MCF 10A (cell line): ENCODE measurements at regions not wholly inside any gene's neighbourhood (a gene's known extent, or its start where the extent isn't known, plus 50 kb on each side); places are given as distances from the start of the nearest gene placed in this dataset.

Experiments
- BruUV-seq: library from RNA; stranded (reverse); fragments of 400-500 nt; replicated peaks from 2 replicates; lab custom pipeline; 2021; lab: Mats Ljungman, UMichigan
- CTCF ChIA-PET: fragments of 300-600 bp; sonication (Branson Sonifier 250); formaldehyde crosslinking; extraction: SDS; loops from one replicate; lab custom pipeline; 2021; ENCODE audit warnings: antibody characterized with exemption, inconsistent platforms; lab: Yijun Ruan, JAX
- POLR2A ChIA-PET: fragments of 300-600, 350-650 bp; sonication (Branson Sonifier 250); formaldehyde crosslinking; extraction: SDS; loops from one replicate; lab custom pipeline; 2020; ENCODE audit warnings: antibody characterized with exemption, inconsistent platforms; lab: Yijun Ruan, JAX
- DNase-seq: peaks from one replicate; pipeline ENCODE4 v3.0.0-alpha.2; 2018; ENCODE audit not compliant: unreplicated experiment
- H3K27ac Mint-ChIP-seq: one replicate; pipeline ENCODE4 v1.8.0; 2022; ENCODE audit warnings: mild to moderate bottlenecking, low read depth, mixed read lengths; ENCODE audit not compliant: unreplicated experiment
- H3K27me3 Mint-ChIP-seq: one replicate; pipeline ENCODE4 v1.8.0; 2022; ENCODE audit warnings: mixed read lengths; ENCODE audit not compliant: insufficient read depth, unreplicated experiment
- H3K36me3 Mint-ChIP-seq: one replicate; pipeline ENCODE4 v1.8.0; 2022; ENCODE audit warnings: mild to moderate bottlenecking, moderate library complexity, mixed read lengths; ENCODE audit not compliant: insufficient read depth, unreplicated experiment
- H3K4me1 Mint-ChIP-seq: one replicate; pipeline ENCODE4 v1.8.0; 2022; ENCODE audit warnings: mixed read lengths; ENCODE audit not compliant: insufficient read depth, unreplicated experiment
- H3K4me3 Mint-ChIP-seq: one replicate; pipeline ENCODE4 v1.8.0; 2022; ENCODE audit warnings: mild to moderate bottlenecking, moderate library complexity, mixed read lengths; ENCODE audit not compliant: unreplicated experiment
- H3K9me3 Mint-ChIP-seq: one replicate; pipeline ENCODE4 v1.8.0; 2022; ENCODE audit warnings: mixed read lengths; ENCODE audit not compliant: unreplicated experiment
- intact Hi-C: fragments of 100-400 bp; cut with micrococcal nuclease; formaldehyde crosslinking; loops from 2 replicates; pipeline ENCODE4 v1.14.1; 2022
- TF ChIP-seq, protein P1 (sequence below): fragments of 200-600 bp; IDR thresholded peaks from one replicate; pipeline ENCODE4 v1.8.0; 2022; ENCODE audit warnings: antibody characterized with exemption, mild to moderate bottlenecking; ENCODE audit not compliant: unreplicated experiment

DNA sequence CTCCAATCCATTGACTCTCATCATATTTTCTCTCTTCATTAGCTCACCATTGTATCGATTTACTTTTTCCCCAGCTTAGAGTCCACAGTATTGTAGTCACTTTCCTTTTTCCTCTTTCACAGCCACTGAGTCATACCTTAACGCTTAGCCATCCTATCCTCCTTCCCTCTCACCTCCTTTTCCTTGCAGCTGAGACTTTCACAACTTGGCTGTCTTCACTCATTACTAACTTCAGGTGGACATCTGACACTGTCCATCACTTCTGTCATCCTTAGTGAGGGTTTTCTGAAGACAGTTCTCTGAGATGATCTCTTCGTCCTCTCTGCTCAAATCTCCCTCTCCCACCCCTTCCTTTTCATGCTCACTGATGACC is 70.5 kb upstream of the ESX1 start:
- BruUV-seq, result no TSS peak
- DNase-seq, result peak; percentile 38
- intact Hi-C loops, result no loop called here

DNA sequence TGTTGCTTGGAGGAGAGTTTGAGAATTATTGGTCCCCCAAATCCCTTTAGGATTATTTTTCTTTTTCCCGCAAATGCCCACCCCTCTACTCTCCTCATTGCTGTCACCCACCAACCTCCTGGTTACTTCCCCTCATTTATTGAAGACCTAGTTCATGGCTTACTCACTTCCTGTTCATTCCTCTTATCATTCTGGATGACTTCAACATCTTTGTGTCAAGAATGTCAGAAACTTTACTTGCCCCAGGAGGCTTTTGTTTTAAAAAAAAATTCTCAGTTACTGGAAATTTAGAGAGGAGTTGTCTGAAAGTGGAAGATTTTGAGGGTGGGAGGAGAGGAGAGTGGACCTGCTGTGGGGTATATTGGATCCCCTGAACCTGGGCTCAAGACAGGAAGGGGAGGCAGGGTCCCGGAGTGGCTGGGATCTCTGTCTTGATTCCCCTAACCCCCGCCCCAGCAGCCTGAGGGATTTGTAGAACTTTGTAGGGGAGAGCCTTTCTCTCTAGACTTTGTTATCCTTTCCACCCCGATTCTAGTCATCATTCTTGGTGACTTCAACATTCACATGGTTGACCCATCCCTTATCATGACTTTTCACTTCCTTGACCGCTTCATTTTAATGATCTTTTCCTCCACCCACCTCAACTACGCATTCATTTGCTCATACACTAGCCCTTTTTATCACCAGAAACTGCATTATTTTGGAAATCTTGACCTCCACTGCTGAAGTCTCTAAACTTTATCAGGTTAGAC is 69.9 kb upstream of the ESX1 start:
- H3K4me3 Mint-ChIP-seq, result no peak overlapping the region
- H3K27me3 Mint-ChIP-seq, result peaks cover 50% of the 10 kb centered on the region
- ChIA-PET POLR2A (interaction anchor here (1.1 kb wide), 1 partner anchor 27 kb away, joined by 3 read pairs; no protein-coding TSS in a partner anchor), CTCF (no interaction called here)
- TF ChIP-seq, protein P1, sequence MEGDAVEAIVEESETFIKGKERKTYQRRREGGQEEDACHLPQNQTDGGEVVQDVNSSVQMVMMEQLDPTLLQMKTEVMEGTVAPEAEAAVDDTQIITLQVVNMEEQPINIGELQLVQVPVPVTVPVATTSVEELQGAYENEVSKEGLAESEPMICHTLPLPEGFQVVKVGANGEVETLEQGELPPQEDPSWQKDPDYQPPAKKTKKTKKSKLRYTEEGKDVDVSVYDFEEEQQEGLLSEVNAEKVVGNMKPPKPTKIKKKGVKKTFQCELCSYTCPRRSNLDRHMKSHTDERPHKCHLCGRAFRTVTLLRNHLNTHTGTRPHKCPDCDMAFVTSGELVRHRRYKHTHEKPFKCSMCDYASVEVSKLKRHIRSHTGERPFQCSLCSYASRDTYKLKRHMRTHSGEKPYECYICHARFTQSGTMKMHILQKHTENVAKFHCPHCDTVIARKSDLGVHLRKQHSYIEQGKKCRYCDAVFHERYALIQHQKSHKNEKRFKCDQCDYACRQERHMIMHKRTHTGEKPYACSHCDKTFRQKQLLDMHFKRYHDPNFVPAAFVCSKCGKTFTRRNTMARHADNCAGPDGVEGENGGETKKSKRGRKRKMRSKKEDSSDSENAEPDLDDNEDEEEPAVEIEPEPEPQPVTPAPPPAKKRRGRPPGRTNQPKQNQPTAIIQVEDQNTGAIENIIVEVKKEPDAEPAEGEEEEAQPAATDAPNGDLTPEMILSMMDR, result no peak
- DNase-seq, result no peak
- no peak overlapping the region for H3K27ac Mint-ChIP-seq
- H3K36me3 Mint-ChIP-seq, result no peaks in the 10 kb centered on the region
- peaks cover 9% of the 10 kb centered on the region for H3K4me1 Mint-ChIP-seq
- BruUV-seq, result no TSS peak
- no peaks in the 10 kb centered on the region for H3K9me3 Mint-ChIP-seq
- intact Hi-C loops, result no loop called here

More for the DNA sequence above, 70.5 kb upstream of the ESX1 start:
- peaks cover 46% of the 10 kb centered on the region for H3K27me3 Mint-ChIP-seq
- ChIA-PET CTCF (no interaction called here), POLR2A (interaction anchor here (1.1 kb wide), 1 partner anchor 27 kb away, joined by 3 read pairs; no protein-coding TSS in a partner anchor)
- H3K36me3 Mint-ChIP-seq, result no peaks in the 10 kb centered on the region
- peaks cover 9% of the 10 kb centered on the region for H3K4me1 Mint-ChIP-seq
- TF ChIP-seq, protein P1, result no peak
- no peaks in the 10 kb centered on the region for H3K9me3 Mint-ChIP-seq
- H3K27ac Mint-ChIP-seq, result no peak overlapping the region
- H3K4me3 Mint-ChIP-seq, result no peak overlapping the region

DNA sequence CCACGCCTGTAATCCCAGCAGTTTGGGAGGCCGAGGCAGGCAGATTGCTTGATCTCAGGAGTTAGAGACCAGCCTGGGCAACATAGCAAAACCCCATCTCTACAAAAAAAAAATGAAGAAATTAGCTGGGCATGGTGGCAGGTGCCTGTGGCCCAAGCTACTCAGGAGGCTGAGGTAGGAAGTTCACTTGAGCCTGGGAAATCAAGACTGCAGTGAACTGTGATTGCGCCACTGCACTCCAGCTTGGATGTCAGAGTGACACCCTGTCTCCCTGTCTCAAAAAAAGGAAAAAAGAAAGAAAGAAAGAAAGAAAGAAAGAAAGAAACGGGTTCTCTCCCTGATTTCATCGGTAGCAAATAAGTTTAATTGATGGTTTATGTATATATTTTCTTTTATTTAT is 64.6 kb upstream of the ESX1 start:
- POLR2A ChIA-PET, result interaction anchor here (0.6 to 1.6 kb wide), 4 partner anchors 8 to 149 kb away, joined by 3 to 5 read pairs (median 4); no protein-coding TSS in a partner anchor
- no TSS peak for BruUV-seq
- H3K27me3 Mint-ChIP-seq, result peaks cover 50% of the 10 kb centered on the region
- peaks cover 12% of the 10 kb centered on the region for H3K4me1 Mint-ChIP-seq
- intact Hi-C loops, result loop anchor here (10.0 kb wide), 1 partner anchor 245 kb away; the partner anchor contains the start of gene IL1RAPL2
- TF ChIP-seq, protein P1, result no peak
- H3K27ac Mint-ChIP-seq, result no peak overlapping the region
- no peaks in the 10 kb centered on the region for H3K36me3 Mint-ChIP-seq
- H3K9me3 Mint-ChIP-seq, result no peaks in the 10 kb centered on the region
- CTCF ChIA-PET, result interaction anchor here (0.9 to 1.2 kb wide), 3 partner anchors 9 to 603 kb away, joined by 3 to 7 read pairs (median 4); no protein-coding TSS in a partner anchor
- H3K4me3 Mint-ChIP-seq, result no peak overlapping the region
- peak; percentile 47 for DNase-seq

DNA sequence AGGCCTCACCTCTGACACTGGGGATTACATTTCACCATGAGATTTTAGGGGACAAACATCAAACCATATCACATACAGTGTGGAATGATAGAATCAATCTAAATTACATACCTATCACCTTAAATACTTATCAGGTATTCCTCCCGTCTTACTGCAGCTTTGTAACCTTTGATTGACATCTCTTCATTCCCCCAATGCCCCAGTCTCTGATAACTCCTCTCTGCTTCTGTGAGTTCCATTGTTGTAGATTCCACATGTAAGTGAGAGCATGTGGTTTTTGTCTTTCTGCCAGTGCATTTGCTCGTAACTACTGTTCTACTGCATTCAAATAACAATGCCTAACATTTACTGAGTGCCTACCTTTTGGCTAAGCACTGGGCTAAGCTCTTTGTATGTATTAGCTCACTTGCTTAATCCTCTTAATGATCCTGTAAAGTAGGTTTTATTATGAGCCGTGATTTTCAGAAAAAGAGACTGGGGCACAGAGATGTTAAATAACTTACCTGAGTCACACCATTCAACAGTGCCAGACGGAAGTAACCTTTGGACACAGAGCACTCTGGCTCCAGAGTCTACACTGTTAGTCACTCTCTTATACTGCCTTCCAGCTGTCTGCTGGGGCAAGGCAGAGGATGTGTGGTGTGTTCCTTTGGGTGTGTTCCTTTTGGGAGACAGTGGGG is 63.7 kb upstream of the ESX1 start:
- Mint-ChIP-seq H3K4me1 (peaks cover 12% of the 10 kb centered on the region), H3K36me3 (no peaks in the 10 kb centered on the region), H3K4me3 (no peak overlapping the region), H3K9me3 (no peaks in the 10 kb centered on the region), H3K27me3 (peaks cover 50% of the 10 kb centered on the region), H3K27ac (no peak overlapping the region)
- BruUV-seq, result no TSS peak
- intact Hi-C loops, result loop anchor here (10.0 kb wide), 1 partner anchor 246 kb away; the partner anchor contains the start of gene IL1RAPL2
- ChIA-PET POLR2A (interaction anchor here (0.6 to 1.6 kb wide), 4 partner anchors 9 to 1375 kb away, joined by 3 to 5 read pairs (median 5); no protein-coding TSS in a partner anchor), CTCF (interaction anchor here (0.5 to 1.2 kb wide), 5 partner anchors 8 to 604 kb away, joined by 3 to 7 read pairs (median 3); no protein-coding TSS in a partner anchor)
- peak; percentile 82 for DNase-seq
- TF ChIP-seq, protein P1, result no peak
